HCT116 (cell line): ENCODE measurements at regions not wholly inside any gene's neighbourhood (a gene's known extent, or its start where the extent isn't known, plus 50 kb on each side); places are given as distances from the start of the nearest gene placed in this dataset.
"Not testable (repeated sequence)": the region's sequence is repeated elsewhere in the genome, so short reads cannot be mapped to it uniquely, and the experiment has no call there.

Experiments
- ATAC-seq: fragments of 200-7000 bp; cut with Tn5 transposase; 2 replicates; pipeline ENCODE4 v1.9.1; 2020; ENCODE audit warnings: mild to moderate bottlenecking, moderate library complexity
- BruUV-seq: library from RNA; stranded (reverse); fragments of 400-500 nt; replicated peaks from 2 replicates; lab custom pipeline; 2021; lab: Mats Ljungman, UMichigan
- CTCF ChIA-PET: fragments of 300-600 bp; sonication (Branson Sonifier 250); formaldehyde crosslinking; loops from one replicate; lab custom pipeline; 2021; ENCODE audit warnings: antibody characterized with exemption; lab: Charles Lee
- POLR2A ChIA-PET: fragments of 300-600, 350-600 bp; sonication (Branson Sonifier 250); formaldehyde crosslinking; loops from one replicate; lab custom pipeline; 2021; ENCODE audit warnings: antibody characterized with exemption; lab: Charles Lee
- RAD21 ChIA-PET, 2 experiments: fragments of 300-600 bp; sonication (Branson Sonifier 250); formaldehyde crosslinking; loops; one replicate each; lab custom pipeline; 2023; ENCODE audit warnings: low total read pairs in 2 of 2; ENCODE audit not compliant: uncharacterized antibody in 2 of 2, unreplicated experiment in 2 of 2, low non-redundant PET in 1 of 2; lab: Charles Lee
- DNase-seq: peaks from one replicate; pipeline ENCODE4 v3.0.0-alpha.2; 2010; ENCODE audit warnings: low read depth, low spot score
- H2AFZ ChIP-seq: fragments of 200-600 bp; shearing (Covaris generic), sonication (generic); 2 replicates; pipeline ENCODE4 v1.6.1; 2017; ENCODE audit warnings: low read depth, mixed run types, mixed read lengths, antibody characterized with exemption, low read length; ENCODE audit not compliant: poor library complexity, severe bottlenecking
- H3K27ac ChIP-seq: 2 replicates; pipeline ENCODE4 v1.5.1; 2012; ENCODE audit warnings: low read depth, low read length
- H3K27me3 ChIP-seq: fragments of 200-600 bp; sonication (generic); 2 replicates; pipeline ENCODE4 v1.6.1; 2016; ENCODE audit warnings: mixed run types, low read length, mixed read lengths; ENCODE audit not compliant: insufficient read depth
- H3K36me3 ChIP-seq, 2 experiments: fragments of 200-500 bp in 1 of 2; fragments of 200-600 bp in 1 of 2; sonication (Bioruptor generic) in 1 of 2; sonication (generic) in 1 of 2; 2 replicates each; pipeline versions ENCODE4 v1.5.1 to v1.6.1; 2014 to 2016; ENCODE audit warnings: low read length in 2 of 2, inconsistent platforms in 1 of 2, mixed read lengths in 1 of 2, mixed run types in 1 of 2; ENCODE audit not compliant: insufficient read depth in 2 of 2, control insufficient read depth in 1 of 2
- H3K4me1 ChIP-seq, 2 experiments: fragments of 200-600 bp in 1 of 2; sonication (generic) in 1 of 2; 2 replicates each; pipeline versions ENCODE4 v1.5.1 to v1.6.1; 2012 to 2017; ENCODE audit warnings: low read length in 2 of 2, inconsistent platforms in 1 of 2, mild to moderate bottlenecking in 1 of 2, mixed read lengths in 1 of 2, mixed run types in 1 of 2, moderate library complexity in 1 of 2; ENCODE audit not compliant: insufficient read depth in 2 of 2, control insufficient read depth in 1 of 2
- H3K4me2 ChIP-seq: fragments of 200-600 bp; sonication (generic); 2 replicates; pipeline ENCODE4 v1.6.1; 2017; ENCODE audit warnings: mixed run types, low read length, mixed read lengths
- H3K4me3 ChIP-seq, 2 experiments: fragments of 200-600 bp in 1 of 2; sonication (generic) in 1 of 2; replicated peaks in 1 of 2; 2 replicates each; pipeline ENCODE4 v1.5.1; 2011 to 2016; ENCODE audit warnings: low read length in 2 of 2, control low read depth in 1 of 2, low read depth in 1 of 2, mild to moderate bottlenecking in 1 of 2, mixed read lengths in 1 of 2, mixed run types in 1 of 2
- H3K79me2 ChIP-seq: fragments of 200-600 bp; sonication (generic); 2 replicates; pipeline ENCODE4 v1.6.1; 2017; ENCODE audit warnings: mild to moderate bottlenecking, mixed run types, low read length, moderate library complexity, mixed read lengths; ENCODE audit not compliant: insufficient read depth
- H3K9ac ChIP-seq: fragments of 200-600 bp; sonication (generic); 2 replicates; pipeline ENCODE4 v1.6.1; 2016; ENCODE audit warnings: low read length, mixed read lengths
- H3K9me2 ChIP-seq: fragments of 200-600 bp; sonication (generic), shearing (Covaris generic); 2 replicates; pipeline ENCODE4 v1.6.1; 2017; ENCODE audit warnings: mixed run types, mild to moderate bottlenecking, moderate library complexity; ENCODE audit not compliant: insufficient read depth
- H3K9me3 ChIP-seq, 2 experiments: fragments of 200-500 bp in 1 of 2; fragments of 200-600 bp in 1 of 2; sonication (Bioruptor generic) in 1 of 2; sonication (generic) in 1 of 2; 2 replicates each; pipeline ENCODE4 v1.6.1; 2014 to 2017; ENCODE audit warnings: low read length in 2 of 2, mixed read lengths in 2 of 2, inconsistent platforms in 1 of 2, low read depth in 1 of 2, mild to moderate bottlenecking in 1 of 2, mixed run types in 1 of 2, moderate library complexity in 1 of 2; ENCODE audit not compliant: control insufficient read depth in 1 of 2, insufficient read depth in 1 of 2
- H4K20me1 ChIP-seq: fragments of 200-600 bp; sonication (generic), shearing (Covaris generic); 2 replicates; pipeline ENCODE4 v1.6.1; 2017; ENCODE audit warnings: mixed run types, mild to moderate bottlenecking, moderate library complexity; ENCODE audit not compliant: insufficient read depth
- CBX3 ChIP-seq: IDR thresholded peaks from 2 replicates; pipeline ENCODE4 v1.6.1; 2012; ENCODE audit warnings: low read depth
- EGR1 ChIP-seq: IDR thresholded peaks from 2 replicates; pipeline ENCODE4 v1.6.1; 2012; ENCODE audit warnings: low read depth
- ELF1 ChIP-seq: IDR thresholded peaks from 2 replicates; pipeline ENCODE4 v1.6.1; 2012; ENCODE audit warnings: low read depth, borderline replicate concordance
- FOSL1 ChIP-seq: IDR thresholded peaks from 2 replicates; pipeline ENCODE4 v1.6.1; 2012; ENCODE audit warnings: low read depth
- JUND ChIP-seq: IDR thresholded peaks from 2 replicates; pipeline ENCODE4 v1.6.1; 2012
- POLR2A ChIP-seq: IDR thresholded peaks from 2 replicates; pipeline ENCODE4 v1.7.0; 2011; ENCODE audit warnings: borderline replicate concordance; ENCODE audit not compliant: insufficient read depth, insufficient read length; ENCODE audit errors: extremely low read depth
- POLR2AphosphoS5 ChIP-seq: IDR thresholded peaks from 2 replicates; pipeline ENCODE4 v1.6.1; 2011; ENCODE audit warnings: mild to moderate bottlenecking, low read depth, low read length, moderate library complexity
- RAD21 ChIP-seq: IDR thresholded peaks from 2 replicates; pipeline ENCODE4 v1.6.1; 2012; ENCODE audit warnings: low read depth, mild to moderate bottlenecking
- SRF ChIP-seq: IDR thresholded peaks from 2 replicates; pipeline ENCODE4 v1.6.1; 2012; ENCODE audit warnings: low read depth
- TCF7L2 ChIP-seq: IDR thresholded peaks from 2 replicates; pipeline ENCODE4 v1.7.0; 2011; ENCODE audit warnings: borderline replicate concordance, inconsistent platforms; ENCODE audit not compliant: insufficient read depth, insufficient read length; ENCODE audit errors: extremely low read depth
- YY1 ChIP-seq: IDR thresholded peaks from 2 replicates; pipeline ENCODE4 v1.6.1; 2011; ENCODE audit warnings: low read length, low read depth, moderate library complexity, mild to moderate bottlenecking; ENCODE audit not compliant: insufficient replicate concordance; ENCODE audit errors: extremely low read depth
- ZFX ChIP-seq: fragments of 450-650 bp; IDR thresholded peaks from 2 replicates; pipeline ENCODE4 v1.6.1; 2017
- ZNF274 ChIP-seq: fragments of 200-500 bp; sonication (Bioruptor generic); IDR thresholded peaks from 2 replicates; pipeline ENCODE4 v1.6.1; 2014; ENCODE audit warnings: mild to moderate bottlenecking, low read depth, low read length, inconsistent platforms
- intact Hi-C: fragments of 100-400 bp; cut with micrococcal nuclease; formaldehyde crosslinking; loops from 2 replicates; pipeline ENCODE4 v1.10.0; 2022
- TF ChIP-seq, protein P1 (sequence below): IDR thresholded peaks from 2 replicates; pipeline ENCODE4 v1.6.1; 2011; ENCODE audit warnings: mild to moderate bottlenecking, low read length, moderate library complexity; ENCODE audit not compliant: insufficient replicate concordance; ENCODE audit errors: extremely low read depth

DNA sequence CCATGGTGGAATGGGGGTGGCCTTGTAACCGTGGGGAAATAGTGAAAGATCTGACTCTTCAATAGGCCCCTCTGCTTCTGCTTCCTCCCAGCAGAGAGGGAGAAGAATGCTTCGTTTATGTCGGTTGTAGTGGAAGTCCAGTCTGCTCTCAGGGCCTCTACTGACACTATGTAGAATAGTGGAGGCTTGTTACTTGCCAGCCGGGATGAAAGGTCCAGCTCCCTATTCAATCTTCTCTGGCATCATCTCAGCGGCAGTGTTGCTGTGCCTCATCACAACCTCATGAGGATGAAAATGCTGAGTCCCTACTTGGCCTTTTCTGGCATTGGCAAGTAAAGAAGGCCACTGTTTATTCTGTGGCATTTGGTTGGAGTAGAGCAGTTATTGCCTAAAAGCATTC lies 820.9 kb upstream of the TENM4 start:
- intact Hi-C loops: no loop called here
- no peaks in the 10 kb centered on the region for H3K9me2 ChIP-seq
- H3K36me3 ChIP-seq: no peaks in the 10 kb centered on the region
- DNase-seq: no peak
- H3K4me2 ChIP-seq: no peak overlapping the region
- no peak overlapping the region for H3K27ac ChIP-seq
- ChIA-PET POLR2A (no interaction called here), RAD21 (no interaction called here), CTCF (no interaction called here)
- H3K4me1 ChIP-seq: no peaks in the 10 kb centered on the region
- no peak overlapping the region for H3K9ac ChIP-seq
- H4K20me1 ChIP-seq: no peaks in the 10 kb centered on the region
- no peak for ATAC-seq
- H3K4me3 ChIP-seq: no peak overlapping the region
- peaks cover 5 to 18% of the 10 kb centered on the region in 2 experiments; a peak in 2 of 4 replicates for H3K9me3 ChIP-seq
- no peak overlapping the region for H2AFZ ChIP-seq
- BruUV-seq: no TSS peak
- H3K27me3 ChIP-seq: no peaks in the 10 kb centered on the region
- H3K79me2 ChIP-seq: no peaks in the 10 kb centered on the region
- no peak for TF ChIP-seq SRF
- TF ChIP-seq YY1: no peak
- no peak for TF ChIP-seq TCF7L2
- no peak for TF ChIP-seq ZNF274
- TF ChIP-seq ZFX: no peak
- TF ChIP-seq POLR2AphosphoS5: no peak
- TF ChIP-seq, protein P1, sequence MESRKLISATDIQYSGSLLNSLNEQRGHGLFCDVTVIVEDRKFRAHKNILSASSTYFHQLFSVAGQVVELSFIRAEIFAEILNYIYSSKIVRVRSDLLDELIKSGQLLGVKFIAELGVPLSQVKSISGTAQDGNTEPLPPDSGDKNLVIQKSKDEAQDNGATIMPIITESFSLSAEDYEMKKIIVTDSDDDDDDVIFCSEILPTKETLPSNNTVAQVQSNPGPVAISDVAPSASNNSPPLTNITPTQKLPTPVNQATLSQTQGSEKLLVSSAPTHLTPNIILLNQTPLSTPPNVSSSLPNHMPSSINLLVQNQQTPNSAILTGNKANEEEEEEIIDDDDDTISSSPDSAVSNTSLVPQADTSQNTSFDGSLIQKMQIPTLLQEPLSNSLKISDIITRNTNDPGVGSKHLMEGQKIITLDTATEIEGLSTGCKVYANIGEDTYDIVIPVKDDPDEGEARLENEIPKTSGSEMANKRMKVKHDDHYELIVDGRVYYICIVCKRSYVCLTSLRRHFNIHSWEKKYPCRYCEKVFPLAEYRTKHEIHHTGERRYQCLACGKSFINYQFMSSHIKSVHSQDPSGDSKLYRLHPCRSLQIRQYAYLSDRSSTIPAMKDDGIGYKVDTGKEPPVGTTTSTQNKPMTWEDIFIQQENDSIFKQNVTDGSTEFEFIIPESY: no peak
- TF ChIP-seq JUND: no peak
- no peak for TF ChIP-seq FOSL1
- TF ChIP-seq ELF1: no peak
- TF ChIP-seq EGR1: no peak
- TF ChIP-seq CBX3: no peak
- TF ChIP-seq RAD21: no peak
- no peak for TF ChIP-seq POLR2A

GRCh38 chr11:80257319-80258015 lies 816.6 kb upstream of the TENM4 start:
- H3K36me3 ChIP-seq, H4K20me1 ChIP-seq, H2AFZ ChIP-seq, POLR2A ChIA-PET, RAD21 ChIA-PET, CTCF ChIA-PET, H3K9me2 ChIP-seq, DNase-seq, H3K9ac ChIP-seq, H3K27me3 ChIP-seq, ATAC-seq, H3K4me2 ChIP-seq, H3K79me2 ChIP-seq, H3K4me1 ChIP-seq, intact Hi-C loops, BruUV-seq, H3K27ac ChIP-seq, H3K4me3 ChIP-seq: not testable (repeated sequence)
- H3K9me3 ChIP-seq: peaks cover 5 to 14% of the 10 kb centered on the region in 2 experiments; a peak in 2 of 4 replicates
